Keratinocyte (primary cell): ENCODE measurements at regions not wholly inside any gene's neighbourhood (a gene's known extent, or its start where the extent isn't known, plus 50 kb on each side); places are given as distances from the start of the nearest gene placed in this dataset.

Experiments
- EZH2 ChIP-seq: IDR thresholded peaks from one replicate; pipeline ENCODE4 v1.6.1; 2012; ENCODE audit warnings: inconsistent platforms, mild to moderate bottlenecking, low read length, moderate library complexity
- TF ChIP-seq, protein P1 (sequence below), 3 experiments: IDR thresholded peaks in 1 of 3; conservative IDR thresholded peaks in 1 of 3; optimal IDR thresholded peaks in 1 of 3; 2 replicates in 2 of 3; 3 replicates in 1 of 3; pipeline versions ENCODE3 to v1.5.1; 2011; ENCODE audit warnings: low read length in 3 of 3, mild to moderate bottlenecking in 3 of 3, moderate library complexity in 2 of 3, control low read depth in 1 of 3, inconsistent platforms in 1 of 3; ENCODE audit not compliant: insufficient read depth in 2 of 3; ENCODE audit errors: extremely low read depth in 1 of 3

GRCh38 chr7:67992287-67992686 is 995.7 kb downstream of the TYW1 start:
- TF ChIP-seq, protein P1, sequence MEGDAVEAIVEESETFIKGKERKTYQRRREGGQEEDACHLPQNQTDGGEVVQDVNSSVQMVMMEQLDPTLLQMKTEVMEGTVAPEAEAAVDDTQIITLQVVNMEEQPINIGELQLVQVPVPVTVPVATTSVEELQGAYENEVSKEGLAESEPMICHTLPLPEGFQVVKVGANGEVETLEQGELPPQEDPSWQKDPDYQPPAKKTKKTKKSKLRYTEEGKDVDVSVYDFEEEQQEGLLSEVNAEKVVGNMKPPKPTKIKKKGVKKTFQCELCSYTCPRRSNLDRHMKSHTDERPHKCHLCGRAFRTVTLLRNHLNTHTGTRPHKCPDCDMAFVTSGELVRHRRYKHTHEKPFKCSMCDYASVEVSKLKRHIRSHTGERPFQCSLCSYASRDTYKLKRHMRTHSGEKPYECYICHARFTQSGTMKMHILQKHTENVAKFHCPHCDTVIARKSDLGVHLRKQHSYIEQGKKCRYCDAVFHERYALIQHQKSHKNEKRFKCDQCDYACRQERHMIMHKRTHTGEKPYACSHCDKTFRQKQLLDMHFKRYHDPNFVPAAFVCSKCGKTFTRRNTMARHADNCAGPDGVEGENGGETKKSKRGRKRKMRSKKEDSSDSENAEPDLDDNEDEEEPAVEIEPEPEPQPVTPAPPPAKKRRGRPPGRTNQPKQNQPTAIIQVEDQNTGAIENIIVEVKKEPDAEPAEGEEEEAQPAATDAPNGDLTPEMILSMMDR (optimal IDR thresholded peaks at IDR 0.05 in 1 of 3, IDR thresholded peaks at IDR 0.05 in 1 of 3, conservative IDR thresholded peaks at IDR 0.05 in 1 of 3; ENCODE audit: extremely low read depth in 1 of 3, insufficient read depth in 2 of 3, low read length in 3 of 3), result no peak
- no peak for TF ChIP-seq EZH2
